Lung microvascular endothelial cell (primary cell): ENCODE measurements at regions not wholly inside any gene's neighbourhood (a gene's known extent, or its start where the extent isn't known, plus 50 kb on each side); places are given as distances from the start of the nearest gene placed in this dataset.
"Not testable (repeated sequence)": the region's sequence is repeated elsewhere in the genome, so short reads cannot be mapped to it uniquely, and the experiment has no call there.

ENCODE experiments used
- DNase-seq, 2 donors: peaks; one replicate each; pipeline versions ENCODE4 v3.0.0 to v3.0.0-alpha.2; 2010; ENCODE audit warnings: low read depth in 2 of 2

DNA sequence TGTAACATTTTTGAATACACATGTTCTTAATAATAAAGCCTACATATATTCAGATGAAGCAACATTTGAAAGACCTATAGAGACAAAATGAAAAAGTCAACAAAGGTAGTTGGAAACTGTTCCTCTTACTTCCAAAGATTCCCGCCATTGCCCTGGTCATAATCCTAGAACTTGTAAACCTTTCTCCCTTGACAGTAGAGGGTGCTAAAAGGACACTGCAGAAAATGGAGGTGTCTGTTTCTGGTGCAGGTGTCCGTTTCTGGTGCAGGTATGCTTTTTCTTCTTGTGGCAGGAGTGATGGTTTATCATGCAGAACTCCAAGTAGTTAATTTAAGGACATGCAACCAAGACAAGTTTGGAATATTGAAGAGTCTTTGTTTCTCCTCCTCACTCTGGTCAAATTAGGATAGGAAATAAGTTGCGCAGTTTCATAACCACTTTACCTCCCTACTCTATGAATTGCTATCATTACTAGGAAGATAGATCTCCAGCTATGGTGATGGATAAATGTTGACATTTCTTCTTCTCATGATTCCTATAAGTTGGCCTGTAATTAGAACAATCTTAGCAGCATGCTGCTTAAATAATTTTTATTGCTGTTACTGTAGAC is 56.0 kb upstream of the FAM174A start:
- peak; percentile 22 to 53 for DNase-seq

DNA sequence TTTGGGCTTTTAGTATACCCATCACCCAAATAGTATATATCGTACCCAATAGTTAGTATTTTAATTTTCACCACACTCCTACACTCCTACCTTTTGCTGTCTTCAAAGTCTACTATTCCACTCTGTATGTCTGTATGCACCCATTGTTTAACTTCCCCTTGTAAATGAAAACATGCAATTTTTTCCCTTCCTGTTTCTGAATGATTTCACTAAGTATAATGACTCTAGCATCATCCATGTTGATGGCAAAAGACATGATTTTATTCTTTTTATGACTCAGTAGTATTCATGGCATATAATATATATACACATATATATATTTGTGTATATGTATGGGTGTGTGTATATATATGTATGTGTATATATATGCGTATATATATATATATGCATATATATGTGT is 63.1 kb upstream of the FAM174A start:
- no peak for DNase-seq

DNA sequence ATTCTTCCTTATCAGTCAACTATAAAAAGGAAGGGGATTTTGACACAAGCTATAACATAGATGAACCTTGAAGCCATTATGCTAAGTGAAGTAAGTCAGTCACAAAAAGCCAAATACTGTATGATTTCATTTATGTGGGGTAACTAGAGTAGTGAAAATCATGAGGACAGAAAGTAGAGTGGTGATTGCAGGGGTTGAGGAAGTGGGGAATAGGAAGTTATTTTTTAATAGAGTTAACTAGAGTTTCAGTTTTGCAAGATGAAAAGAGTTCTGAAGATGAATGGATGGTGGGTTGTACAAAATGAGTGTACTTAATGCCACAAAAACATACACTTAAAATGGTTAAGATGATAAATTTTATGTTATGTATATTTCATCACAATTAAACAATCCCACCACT is 65.4 kb upstream of the FAM174A start:
- no peak for DNase-seq

DNA sequence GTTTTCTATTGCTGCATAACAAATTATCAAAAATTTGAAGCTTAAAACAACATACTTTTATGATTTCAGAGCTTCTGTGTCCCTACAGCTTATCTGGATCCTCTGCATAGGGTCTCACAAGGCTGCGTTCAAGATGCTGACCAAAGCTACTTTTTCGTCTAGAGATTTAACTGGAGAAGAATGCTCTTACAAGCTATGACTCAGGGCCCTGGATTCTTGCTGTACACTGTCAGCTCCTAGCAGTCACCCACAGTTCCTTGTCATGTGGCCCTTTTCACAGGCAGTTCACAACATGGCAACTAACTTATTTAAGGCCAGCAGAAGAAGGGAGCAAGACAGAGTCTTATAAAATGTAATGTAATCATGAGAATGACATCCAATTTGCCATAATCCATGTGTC is 70.8 kb upstream of the FAM174A start:
- no peak for DNase-seq

DNA sequence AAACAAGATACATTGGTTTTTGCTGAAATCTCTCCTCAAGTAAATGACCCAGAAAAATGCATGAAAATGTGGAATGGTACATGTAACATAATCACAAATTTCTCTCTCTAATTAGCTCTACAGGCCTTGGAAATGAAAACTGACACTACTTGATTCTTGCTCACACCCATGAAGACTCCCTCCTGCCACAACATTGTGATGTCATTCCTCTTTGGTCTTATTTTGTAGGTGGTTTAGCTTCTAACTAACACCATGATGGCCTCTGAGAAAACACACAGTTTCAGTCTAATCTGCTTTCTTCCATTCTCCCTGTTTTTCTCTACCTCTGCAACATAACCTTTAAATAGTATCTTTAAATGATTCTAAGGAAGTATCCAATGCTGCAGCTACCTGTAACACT is 78.6 kb upstream of the FAM174A start:
- no peak for DNase-seq

DNA sequence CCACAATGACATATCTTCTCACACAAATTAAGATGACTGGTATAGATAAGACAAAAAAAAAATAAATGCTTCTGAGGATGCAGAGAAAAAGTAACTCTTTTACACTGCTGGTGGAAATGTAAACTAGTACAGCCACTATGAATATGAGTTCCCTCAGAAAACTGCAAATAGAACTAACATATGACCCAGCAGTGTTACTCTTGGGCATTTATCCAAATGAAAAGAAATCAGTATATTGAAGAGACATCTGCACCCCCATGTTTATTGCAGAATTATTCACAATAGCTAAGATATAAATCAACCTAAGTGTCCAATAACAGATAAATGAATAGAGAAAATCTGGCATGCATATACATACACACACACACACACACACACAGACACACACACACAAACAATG is 83.0 kb upstream of the FAM174A start:
- DNase-seq: no peak

DNA sequence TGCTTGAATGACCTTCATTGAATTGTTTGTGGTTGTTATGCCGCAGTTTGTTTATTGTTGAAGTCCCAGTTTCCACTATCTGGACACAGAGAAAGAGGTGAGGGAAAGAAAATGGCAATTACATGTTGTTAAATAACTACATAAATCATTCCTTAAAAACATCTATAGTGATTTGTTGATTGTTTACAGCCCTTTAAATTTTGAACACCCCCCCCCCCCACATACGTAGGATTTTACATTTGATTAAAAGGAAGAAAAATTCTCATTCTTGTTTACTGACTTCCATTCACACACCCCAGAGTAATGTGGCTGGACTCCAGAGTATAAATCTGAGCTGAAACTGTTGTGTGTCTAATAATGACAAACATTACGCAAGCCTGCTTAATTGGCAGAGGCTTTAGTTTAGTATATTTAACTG is 87.1 kb upstream of the FAM174A start:
- no peak for DNase-seq

DNA sequence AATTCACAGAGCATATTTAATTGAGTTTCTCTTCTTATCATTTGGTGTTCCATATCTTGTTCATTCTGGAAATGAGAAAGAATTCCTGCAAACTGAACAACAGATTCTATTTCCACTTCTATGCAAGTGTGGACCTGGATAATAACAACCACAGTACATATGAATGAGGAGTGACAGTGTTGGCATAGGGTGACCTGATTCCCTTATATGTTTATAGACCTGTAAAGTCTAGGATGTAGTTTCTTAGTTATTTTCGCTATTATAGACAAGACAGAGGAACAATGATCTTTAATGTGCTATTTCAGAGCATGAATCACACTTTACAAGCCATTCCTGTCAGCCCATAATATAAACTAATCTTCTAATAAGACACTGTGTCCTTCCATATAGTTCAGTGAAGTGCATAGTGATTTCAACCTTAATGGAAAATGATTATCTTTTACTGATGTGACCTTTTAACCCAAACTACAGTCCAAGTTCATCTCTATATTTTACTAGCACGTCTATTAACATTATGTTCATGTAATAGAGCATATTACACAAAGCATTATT is 88.2 kb upstream of the FAM174A start:
- no peak for DNase-seq

DNA sequence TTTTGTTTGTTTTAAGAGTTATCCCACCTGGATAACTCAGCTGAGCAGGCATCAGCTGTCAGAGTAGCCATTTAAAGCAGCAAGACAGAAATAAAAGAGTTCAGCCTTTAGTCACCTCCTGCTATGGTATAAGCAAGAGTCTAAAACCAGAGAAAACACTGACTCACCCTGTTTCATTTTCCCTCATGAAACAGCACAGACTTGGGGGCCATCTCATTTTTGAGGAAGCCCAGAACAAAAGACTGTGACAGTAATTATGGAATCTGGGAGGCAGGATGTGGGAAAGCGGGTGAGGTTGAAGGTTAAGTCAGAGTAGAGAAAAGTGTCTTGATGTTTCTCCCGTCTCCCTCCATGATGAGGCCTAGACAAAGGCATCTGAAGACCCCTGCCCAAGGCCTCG is 90.2 kb upstream of the FAM174A start:
- DNase-seq: no peak

DNA sequence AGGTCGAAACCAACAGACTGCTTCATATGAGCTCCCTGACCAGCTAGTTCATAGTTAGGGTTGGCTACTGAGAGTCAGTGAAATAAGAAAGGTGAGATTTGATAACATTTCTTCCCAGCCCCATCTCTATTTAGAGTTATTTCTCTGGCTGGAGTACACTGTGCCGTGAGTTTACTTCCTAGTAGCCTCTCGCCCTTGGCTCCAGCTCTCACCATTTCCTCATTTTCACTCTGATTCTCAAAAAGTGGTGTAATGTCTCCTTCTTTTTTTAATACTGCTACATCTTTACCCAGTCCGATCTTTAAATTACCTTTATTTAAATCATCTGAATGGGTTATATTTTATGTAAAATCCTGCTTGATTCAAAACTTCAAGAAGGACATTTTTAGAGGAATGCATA is 100.4 kb upstream of the FAM174A start:
- no peak for DNase-seq

DNA sequence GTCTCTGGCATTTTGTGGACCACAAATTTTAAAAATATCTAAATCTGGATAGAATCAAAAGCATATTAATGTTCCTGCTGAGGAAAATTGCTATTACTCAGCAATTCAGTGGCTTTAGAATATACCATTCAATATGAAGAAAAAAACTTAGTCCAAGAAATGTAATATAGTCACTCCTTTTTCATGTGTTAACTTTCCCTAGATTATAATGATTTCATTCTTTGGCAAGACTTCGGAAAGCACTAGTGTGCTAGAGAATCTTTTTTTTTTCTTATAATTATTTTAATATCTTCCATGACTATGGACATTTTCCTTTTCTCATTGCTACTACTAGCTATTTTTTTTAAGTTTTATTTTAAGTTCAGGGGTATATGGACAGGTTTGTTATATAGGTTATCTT is 102.4 kb upstream of the FAM174A start:
- DNase-seq: no peak

DNA sequence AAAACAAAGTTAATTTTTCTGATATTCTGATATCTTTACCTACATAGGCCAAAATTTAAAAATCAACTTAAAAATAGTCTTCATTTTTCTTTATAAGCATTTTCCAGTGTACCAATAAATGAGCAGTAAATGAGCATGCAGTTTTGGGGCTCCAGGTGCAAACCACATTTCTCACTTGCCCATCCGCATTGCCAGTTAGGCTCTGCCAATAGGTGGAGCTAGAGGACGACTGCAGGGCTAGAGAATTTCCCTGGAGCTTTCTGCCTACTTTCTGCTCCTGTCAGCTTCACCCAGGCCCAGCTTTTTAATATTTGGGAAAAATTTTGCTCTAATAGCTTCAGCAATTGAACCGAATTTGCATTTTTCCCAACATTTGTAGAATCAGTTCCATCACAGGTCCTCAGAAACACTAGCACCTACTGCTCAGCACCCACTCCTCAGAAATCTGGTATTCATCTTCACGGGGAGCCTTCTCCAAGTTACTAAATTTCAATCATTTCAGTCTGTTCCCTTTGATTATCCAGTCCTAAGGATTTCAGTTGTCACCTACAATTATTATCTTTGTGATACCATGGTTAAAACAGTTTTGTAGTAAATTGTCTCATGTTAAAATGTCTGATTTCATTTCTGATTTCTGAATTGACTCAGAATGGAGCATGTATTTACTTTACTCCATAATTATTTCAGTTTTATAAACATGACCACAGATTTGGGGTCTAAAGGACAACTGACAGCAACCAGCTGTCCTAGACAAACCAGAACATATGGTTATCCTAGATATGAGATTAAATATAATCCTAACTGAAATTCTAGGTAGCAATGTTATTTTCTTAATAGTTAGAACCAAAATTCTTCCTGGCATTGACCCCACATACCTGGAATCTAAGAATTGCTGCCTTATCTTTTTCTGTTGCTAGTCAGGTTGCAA is 104.6 kb upstream of the FAM174A start:
- peak; percentile 32 to 50 for DNase-seq

DNA sequence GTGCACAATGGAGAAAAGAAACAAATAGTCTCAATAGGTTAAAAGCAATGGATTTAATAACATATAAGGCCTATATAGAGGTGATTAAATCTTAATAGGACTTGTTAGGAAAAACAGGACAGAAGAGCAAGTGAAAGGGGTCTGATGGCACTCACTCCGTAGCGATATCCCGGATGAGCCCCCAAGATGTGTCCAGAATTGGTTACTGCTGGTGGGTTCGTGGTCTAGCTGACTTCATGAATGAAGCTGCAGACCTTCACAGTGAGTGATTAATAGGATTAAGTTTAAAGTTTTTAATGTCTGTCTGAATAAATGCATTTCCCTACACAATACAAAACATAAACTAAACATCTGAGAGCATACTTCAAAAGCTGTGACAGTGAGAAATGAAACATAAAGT is 110.4 kb upstream of the FAM174A start:
- no peak for DNase-seq

DNA sequence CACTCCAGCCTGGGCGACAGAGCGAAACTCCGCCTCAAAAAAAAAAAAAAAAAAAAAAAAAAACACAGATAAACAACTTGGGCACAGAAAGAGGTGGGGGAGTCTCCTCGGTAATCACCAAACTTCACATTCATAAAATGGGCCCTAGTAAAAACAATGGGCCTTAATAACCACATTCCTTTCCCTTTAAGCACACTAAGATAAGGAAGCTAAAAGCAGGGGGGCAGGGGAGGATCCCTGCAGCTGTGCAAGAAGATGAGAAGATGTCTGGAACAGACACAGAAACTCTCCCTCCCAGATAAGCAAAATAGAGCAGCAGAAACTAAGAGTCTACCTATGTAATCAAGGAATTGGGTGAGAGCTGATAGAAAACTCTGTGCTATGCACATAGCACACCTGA is 111.2 kb upstream of the FAM174A start:
- DNase-seq: no peak

DNA sequence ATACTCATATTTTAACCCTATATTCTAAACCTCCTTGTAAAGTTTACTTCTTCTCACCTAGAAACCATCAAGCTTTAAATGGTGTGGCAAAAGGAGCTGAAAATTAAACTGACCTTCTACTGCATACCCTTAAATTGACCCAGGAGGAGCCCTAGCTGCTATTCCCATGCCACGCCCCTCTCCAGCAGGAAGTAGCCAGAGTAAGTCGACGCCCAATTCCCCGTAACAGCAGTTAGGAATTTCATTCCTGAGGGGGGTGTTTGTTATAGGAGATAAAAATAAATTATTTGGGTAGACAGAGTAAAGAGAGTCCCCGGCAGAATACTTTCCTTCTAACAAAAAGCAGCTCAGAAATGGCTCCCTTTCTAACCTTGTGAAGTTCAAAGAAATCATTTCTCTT is 111.8 kb upstream of the FAM174A start:
- DNase-seq: no peak

DNA sequence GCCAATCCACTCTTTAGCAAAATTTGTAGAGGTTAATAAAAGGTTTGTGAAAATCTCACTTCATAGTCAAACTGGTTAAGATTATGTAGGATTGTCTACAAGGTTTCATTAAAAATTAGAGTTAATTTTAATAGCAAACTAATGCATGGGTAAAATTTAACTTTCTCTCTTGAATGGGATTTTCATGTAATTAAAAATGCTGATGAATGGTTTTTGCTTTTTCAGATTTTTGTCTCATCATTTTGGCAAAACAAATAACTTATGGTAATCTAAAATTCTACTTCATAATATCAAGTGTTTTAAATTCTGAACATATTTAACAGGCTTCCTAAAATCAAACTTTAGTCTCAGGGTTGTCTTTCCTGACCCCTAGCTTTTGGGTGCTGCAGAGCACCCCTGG is 113.8 kb upstream of the FAM174A start:
- no peak for DNase-seq

DNA sequence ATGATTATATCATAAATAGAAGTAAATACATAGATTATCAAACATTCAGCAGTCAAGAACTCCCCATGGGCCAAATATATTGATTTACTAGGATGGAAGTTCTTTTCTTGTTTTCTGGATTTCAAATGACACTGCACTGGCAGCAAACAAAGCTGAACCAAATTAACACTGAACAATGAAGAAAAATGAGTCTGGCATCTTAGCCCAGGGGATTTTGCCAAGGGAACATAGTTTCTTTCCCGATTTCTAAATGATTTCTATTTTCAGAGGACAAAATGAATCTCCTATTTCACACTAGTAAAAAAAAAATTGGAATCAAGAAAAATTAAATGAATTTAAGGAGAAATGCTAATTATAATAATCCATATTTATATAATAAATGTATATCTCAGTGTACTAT is 116.9 kb upstream of the FAM174A start:
- DNase-seq: no peak

DNA sequence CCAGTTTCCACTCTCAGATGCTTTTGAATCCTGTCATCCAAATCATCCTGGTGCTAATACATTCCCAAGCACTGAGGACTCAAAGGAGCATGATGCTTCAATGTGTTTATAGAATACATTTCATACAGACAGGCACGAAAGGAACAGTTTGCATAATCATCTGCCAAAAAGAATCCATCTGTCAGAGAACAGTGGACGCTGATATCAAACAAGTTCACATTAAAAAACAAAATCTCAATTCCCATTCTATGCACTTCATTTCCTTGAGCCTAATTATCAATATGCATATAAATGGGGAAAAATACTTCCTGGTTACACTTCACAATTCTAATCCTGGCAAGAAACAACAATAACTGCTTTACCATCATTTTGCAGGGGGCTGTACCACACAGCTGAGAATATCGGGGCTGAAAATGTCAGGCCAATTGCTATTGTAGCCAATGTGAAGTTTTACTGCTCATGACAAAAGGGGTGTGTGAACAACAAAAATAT is 125.5 kb upstream of the FAM174A start:
- DNase-seq: no peak

DNA sequence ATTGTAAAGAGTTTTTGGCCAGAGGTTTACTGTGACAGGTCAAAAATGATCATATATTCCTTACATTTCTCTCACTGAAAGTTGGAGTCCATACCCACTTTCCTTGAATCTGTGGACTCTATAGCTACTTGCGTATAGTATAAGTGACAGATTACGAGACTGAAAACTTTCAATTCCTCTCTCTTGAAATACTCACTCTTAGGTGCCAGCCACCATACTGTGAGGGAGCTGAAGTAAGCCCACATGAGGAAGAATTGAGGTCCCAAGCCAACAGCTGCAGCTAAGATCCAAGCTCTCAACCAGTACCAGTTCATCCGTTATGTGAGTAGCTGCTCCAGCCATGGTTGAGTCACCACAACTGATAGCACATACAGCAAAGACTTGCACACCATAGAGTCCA is 128.1 kb upstream of the FAM174A start:
- DNase-seq: no peak

DNA sequence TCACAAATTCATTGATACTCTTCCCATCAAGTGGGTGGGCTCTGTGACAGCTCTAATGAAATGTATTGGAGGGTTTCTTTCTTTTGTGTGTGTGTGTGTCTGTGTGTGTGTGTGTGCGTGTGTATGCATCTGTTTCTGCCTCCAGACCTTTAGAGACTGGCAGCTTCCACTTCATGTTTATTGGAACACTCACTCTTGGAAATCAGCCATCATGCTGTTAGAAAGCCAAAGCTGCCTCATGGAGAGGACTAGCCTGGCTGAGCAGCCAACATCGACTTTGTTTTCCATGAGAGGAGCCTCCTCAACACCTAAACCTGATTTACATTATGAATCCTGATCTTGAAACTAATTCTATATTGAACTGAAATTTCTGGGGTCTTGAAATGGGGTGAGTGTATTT is 128.5 kb upstream of the FAM174A start:
- no peak for DNase-seq

DNA sequence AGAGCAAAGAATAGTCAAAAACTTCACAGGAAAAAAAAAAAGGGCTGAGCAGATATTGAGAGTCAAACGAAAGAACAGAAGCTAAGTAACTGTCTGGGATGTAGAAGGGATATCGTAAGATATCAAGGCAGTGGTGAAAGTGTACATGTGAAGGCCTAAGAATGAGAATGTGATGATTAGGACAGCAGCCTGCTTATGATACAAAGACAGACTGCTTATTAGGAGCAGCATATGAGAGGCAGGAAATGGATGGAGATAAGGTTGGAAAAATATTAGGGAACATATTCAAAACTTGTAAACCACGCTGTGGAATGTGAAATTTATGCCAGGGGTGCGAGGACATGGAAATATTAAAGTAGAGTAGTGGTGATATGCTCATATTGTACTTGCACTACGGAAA is 133.1 kb upstream of the FAM174A start:
- DNase-seq: no peak

DNA sequence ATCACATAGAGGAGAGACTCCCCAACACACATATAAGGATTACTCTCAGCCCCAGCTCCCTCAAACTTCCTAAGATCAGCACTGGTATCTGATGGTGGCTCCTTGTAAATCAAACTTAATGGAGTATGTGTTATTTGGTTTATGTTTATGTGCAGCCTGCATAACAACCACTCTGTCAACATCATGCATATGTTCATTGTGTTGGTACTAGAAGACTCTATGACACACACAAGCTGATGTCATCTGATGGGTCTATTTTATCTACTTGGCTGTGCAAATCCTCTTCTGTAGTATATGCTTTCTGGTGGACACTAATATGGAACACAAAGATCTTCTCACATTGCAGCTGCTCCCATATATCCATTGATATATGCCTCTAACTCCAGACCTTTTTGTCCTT is 134.0 kb upstream of the FAM174A start:
- no peak for DNase-seq

DNA sequence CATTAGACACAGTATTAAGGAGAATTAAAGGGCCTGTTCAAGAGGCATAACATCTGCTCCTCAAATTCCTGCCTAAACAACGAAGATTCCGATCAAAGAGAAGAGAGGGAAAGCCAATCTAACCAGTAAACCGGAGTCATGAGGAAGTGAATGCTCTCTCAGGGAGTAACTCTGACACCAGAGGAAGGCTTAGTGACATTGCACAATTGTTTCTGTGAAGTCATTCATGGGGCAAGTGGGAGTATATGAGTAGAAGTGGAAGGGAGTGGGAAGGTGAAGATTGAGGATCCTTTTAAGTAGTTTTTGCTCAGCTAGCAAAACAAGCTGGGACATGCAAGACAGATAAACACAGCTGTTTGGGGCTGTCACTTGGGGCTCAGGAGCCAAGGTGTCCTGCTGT is 136.4 kb upstream of the FAM174A start:
- not testable (repeated sequence) for DNase-seq
